Neural cell (in vitro differentiated cells): ENCODE measurements at regions not wholly inside any gene's neighbourhood (a gene's known extent, or its start where the extent isn't known, plus 50 kb on each side); places are given as distances from the start of the nearest gene placed in this dataset.

Experiments used
- H2AFZ ChIP-seq: fragments of 200-600, 300-800 bp; sonication (generic), shearing (Covaris generic); 2 replicates; pipeline ENCODE4 v1.6.0; 2014; ENCODE audit warnings: low read depth, mild to moderate bottlenecking, antibody characterized with exemption, low read length, moderate library complexity
- H3F3A ChIP-seq: fragments of 200-600 bp; shearing (Covaris generic); 2 replicates; pipeline ENCODE4 v1.6.1; 2016; ENCODE audit warnings: mild to moderate bottlenecking, moderate library complexity, mixed read lengths, antibody characterized with exemption, low read length; ENCODE audit not compliant: insufficient read depth, poor library complexity, severe bottlenecking
- H3K27ac ChIP-seq: fragments of 200-600, 300-800 bp; sonication (generic), shearing (Covaris generic); 2 replicates; pipeline ENCODE4 v1.5.1; 2014; ENCODE audit warnings: mild to moderate bottlenecking, low read length, moderate library complexity
- H3K27me3 ChIP-seq: fragments of 300-800, 200-600 bp; sonication (generic), shearing (Covaris generic); 2 replicates; pipeline ENCODE4 v1.6.0; 2014; ENCODE audit warnings: mild to moderate bottlenecking, low read depth, low read length, moderate library complexity; ENCODE audit not compliant: insufficient read depth
- H3K36me3 ChIP-seq: fragments of 300-800, 200-600 bp; sonication (generic), shearing (Covaris generic); 2 replicates; pipeline ENCODE4 v1.5.1; 2014; ENCODE audit warnings: mild to moderate bottlenecking, antibody characterized with exemption, low read length, moderate library complexity; ENCODE audit not compliant: insufficient read depth
- H3K4me2 ChIP-seq: fragments of 300-800, 200-600 bp; sonication (generic), shearing (Covaris generic); 2 replicates; pipeline ENCODE4 v1.6.0; 2014; ENCODE audit warnings: mild to moderate bottlenecking, low read length
- H3K4me3 ChIP-seq: fragments of 300-800, 200-600 bp; sonication (generic), shearing (Covaris generic); 2 replicates; pipeline ENCODE4 v1.5.1; 2014; ENCODE audit warnings: mild to moderate bottlenecking, low read length, moderate library complexity
- H3K79me2 ChIP-seq: fragments of 200-600 bp; shearing (Covaris generic); replicated peaks from 2 replicates; pipeline ENCODE4 v1.6.0; 2014; ENCODE audit warnings: mild to moderate bottlenecking, low read length, moderate library complexity; ENCODE audit not compliant: insufficient read depth
- H3K9ac ChIP-seq: fragments of 300-800, 200-600 bp; sonication (generic), shearing (Covaris generic); 2 replicates; pipeline ENCODE4 v1.6.1; 2016; ENCODE audit warnings: mild to moderate bottlenecking, low read length, mixed read lengths
- H3K9me2 ChIP-seq: fragments of 200-600 bp; shearing (Covaris generic); 2 replicates; pipeline ENCODE4 v1.6.1; 2016; ENCODE audit warnings: mild to moderate bottlenecking, low read length, mixed read lengths; ENCODE audit not compliant: insufficient read depth
- H3K9me3 ChIP-seq: fragments of 200-600, 300-800 bp; sonication (generic), shearing (Covaris generic); 2 replicates; pipeline ENCODE4 v1.6.1; 2016; ENCODE audit warnings: mild to moderate bottlenecking, mixed run types, low read length, moderate library complexity, mixed read lengths
- H4K20me1 ChIP-seq: fragments of 200-600 bp; shearing (Covaris generic); 2 replicates; pipeline ENCODE4 v1.6.1; 2016; ENCODE audit warnings: mild to moderate bottlenecking, mixed run types; ENCODE audit not compliant: insufficient read depth
- EP300 ChIP-seq: fragments of 450-650 bp; conservative IDR thresholded peaks from 2 replicates; pipeline ENCODE4 v1.6.1; 2014; ENCODE audit warnings: antibody characterized with exemption, mild to moderate bottlenecking, moderate library complexity; ENCODE audit not compliant: poor library complexity, severe bottlenecking
- EZH2 ChIP-seq: fragments of 200-600, 300-800 bp; shearing (Covaris generic), sonication (generic); IDR thresholded peaks from 2 replicates; pipeline ENCODE4 v1.6.1; 2014; ENCODE audit warnings: antibody characterized with exemption, low read length, borderline replicate concordance, mild to moderate bottlenecking; ENCODE audit not compliant: insufficient read depth, poor library complexity, severe bottlenecking
- MXI1 ChIP-seq: fragments of 450-650 bp; conservative IDR thresholded peaks from 2 replicates; pipeline ENCODE4 v1.6.1; 2014; ENCODE audit warnings: antibody characterized with exemption, mild to moderate bottlenecking; ENCODE audit not compliant: poor library complexity, severe bottlenecking
- POLR2AphosphoS5 ChIP-seq: IDR thresholded peaks from 2 replicates; pipeline ENCODE4 v1.6.1; 2012
- RAD21 ChIP-seq: fragments of 450-650 bp; conservative IDR thresholded peaks from 2 replicates; pipeline ENCODE4 v1.6.1; 2014; ENCODE audit warnings: antibody characterized with exemption, mild to moderate bottlenecking, moderate library complexity
- SMC3 ChIP-seq: fragments of 450-650 bp; conservative IDR thresholded peaks from 2 replicates; pipeline ENCODE4 v1.6.1; 2014; ENCODE audit warnings: antibody characterized with exemption, mild to moderate bottlenecking, moderate library complexity; ENCODE audit not compliant: poor library complexity
- TAF1 ChIP-seq: IDR thresholded peaks from 2 replicates; pipeline ENCODE4 v1.6.1; 2012; ENCODE audit warnings: low read depth
- TF ChIP-seq, protein P1 (sequence below): fragments of 450-650 bp; IDR thresholded peaks from 2 replicates; pipeline ENCODE4 v1.5.1; 2014; ENCODE audit warnings: antibody characterized with exemption, mild to moderate bottlenecking, moderate library complexity; ENCODE audit not compliant: poor library complexity, severe bottlenecking
- TF ChIP-seq, protein P2 (sequence below): IDR thresholded peaks from 2 replicates; pipeline ENCODE4 v1.6.1; 2012; ENCODE audit warnings: borderline replicate concordance

DNA sequence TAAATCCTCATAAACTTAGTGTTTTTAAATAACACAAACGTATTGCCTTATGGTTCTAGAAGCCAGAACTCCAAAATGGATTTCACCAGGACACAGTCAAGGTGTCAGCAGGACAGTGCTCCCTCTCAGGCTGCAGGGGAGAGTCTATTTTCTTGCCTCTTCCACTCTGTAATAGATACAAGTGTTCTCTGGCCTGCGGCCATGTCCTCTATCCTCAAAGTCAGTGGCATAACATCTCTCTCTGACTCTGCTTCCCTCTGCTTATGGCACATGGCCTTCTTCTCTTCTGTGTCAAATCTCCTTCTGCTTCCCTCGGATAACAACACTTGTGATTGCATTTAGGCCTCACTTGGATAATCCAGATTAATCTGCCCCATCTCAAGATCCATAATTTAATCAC lies 129.4 kb upstream of the OR13F1 start:
- H3K27me3 ChIP-seq = no peaks in the 10 kb centered on the region
- no peaks in the 10 kb centered on the region for H3F3A ChIP-seq
- no peak for TF ChIP-seq RAD21
- no peak for TF ChIP-seq MXI1
- TF ChIP-seq, protein P1, sequence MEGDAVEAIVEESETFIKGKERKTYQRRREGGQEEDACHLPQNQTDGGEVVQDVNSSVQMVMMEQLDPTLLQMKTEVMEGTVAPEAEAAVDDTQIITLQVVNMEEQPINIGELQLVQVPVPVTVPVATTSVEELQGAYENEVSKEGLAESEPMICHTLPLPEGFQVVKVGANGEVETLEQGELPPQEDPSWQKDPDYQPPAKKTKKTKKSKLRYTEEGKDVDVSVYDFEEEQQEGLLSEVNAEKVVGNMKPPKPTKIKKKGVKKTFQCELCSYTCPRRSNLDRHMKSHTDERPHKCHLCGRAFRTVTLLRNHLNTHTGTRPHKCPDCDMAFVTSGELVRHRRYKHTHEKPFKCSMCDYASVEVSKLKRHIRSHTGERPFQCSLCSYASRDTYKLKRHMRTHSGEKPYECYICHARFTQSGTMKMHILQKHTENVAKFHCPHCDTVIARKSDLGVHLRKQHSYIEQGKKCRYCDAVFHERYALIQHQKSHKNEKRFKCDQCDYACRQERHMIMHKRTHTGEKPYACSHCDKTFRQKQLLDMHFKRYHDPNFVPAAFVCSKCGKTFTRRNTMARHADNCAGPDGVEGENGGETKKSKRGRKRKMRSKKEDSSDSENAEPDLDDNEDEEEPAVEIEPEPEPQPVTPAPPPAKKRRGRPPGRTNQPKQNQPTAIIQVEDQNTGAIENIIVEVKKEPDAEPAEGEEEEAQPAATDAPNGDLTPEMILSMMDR = no peak
- TF ChIP-seq SMC3 = no peak
- no peak for TF ChIP-seq TAF1
- no peak for TF ChIP-seq POLR2AphosphoS5
- no peak overlapping the region for H3K9ac ChIP-seq
- no peak overlapping the region for H3K27ac ChIP-seq
- H3K79me2 ChIP-seq = no peaks in the 10 kb centered on the region
- H2AFZ ChIP-seq = no peak overlapping the region
- H3K4me2 ChIP-seq = no peak overlapping the region
- H3K9me3 ChIP-seq = no peaks in the 10 kb centered on the region
- no peak overlapping the region for H3K4me3 ChIP-seq
- no peaks in the 10 kb centered on the region for H3K9me2 ChIP-seq
- H3K36me3 ChIP-seq = no peaks in the 10 kb centered on the region
- H4K20me1 ChIP-seq = no peaks in the 10 kb centered on the region

DNA sequence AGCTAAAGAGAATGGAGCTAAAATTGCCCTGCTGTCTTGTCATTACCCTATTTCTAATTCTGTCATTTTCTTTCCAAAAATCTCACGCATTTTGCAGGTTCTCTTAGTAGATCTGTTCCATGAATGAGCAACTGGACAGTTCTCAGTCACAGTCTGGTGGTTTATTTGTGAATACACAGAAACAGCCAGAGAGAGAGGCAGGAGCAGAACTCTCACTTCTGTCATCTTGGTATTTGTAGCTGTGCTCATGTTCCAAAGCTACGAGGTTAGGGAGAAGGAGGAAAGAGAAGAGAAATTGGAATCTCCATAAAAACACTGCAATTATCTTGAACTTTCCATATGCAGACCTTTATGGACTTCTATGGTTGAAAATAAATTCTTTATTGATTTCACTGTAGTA lies 118.0 kb upstream of the OR13F1 start:
- H3K79me2 ChIP-seq = no peaks in the 10 kb centered on the region
- H3K4me2 ChIP-seq = no peak overlapping the region
- H3K27ac ChIP-seq = no peak overlapping the region
- no peaks in the 10 kb centered on the region for H3K27me3 ChIP-seq
- no peak overlapping the region for H2AFZ ChIP-seq
- no peak overlapping the region for H3K4me3 ChIP-seq
- no peaks in the 10 kb centered on the region for H3K9me3 ChIP-seq
- no peaks in the 10 kb centered on the region for H3K9me2 ChIP-seq
- H4K20me1 ChIP-seq = no peaks in the 10 kb centered on the region
- no peak overlapping the region for H3K9ac ChIP-seq
- no peaks in the 10 kb centered on the region for H3F3A ChIP-seq
- TF ChIP-seq POLR2AphosphoS5 (no peak), RAD21 (no peak), EP300 (no peak), EZH2 (no peak), SMC3 (no peak), TAF1 (no peak)
- TF ChIP-seq, protein P1 = no peak
- TF ChIP-seq, protein P2, sequence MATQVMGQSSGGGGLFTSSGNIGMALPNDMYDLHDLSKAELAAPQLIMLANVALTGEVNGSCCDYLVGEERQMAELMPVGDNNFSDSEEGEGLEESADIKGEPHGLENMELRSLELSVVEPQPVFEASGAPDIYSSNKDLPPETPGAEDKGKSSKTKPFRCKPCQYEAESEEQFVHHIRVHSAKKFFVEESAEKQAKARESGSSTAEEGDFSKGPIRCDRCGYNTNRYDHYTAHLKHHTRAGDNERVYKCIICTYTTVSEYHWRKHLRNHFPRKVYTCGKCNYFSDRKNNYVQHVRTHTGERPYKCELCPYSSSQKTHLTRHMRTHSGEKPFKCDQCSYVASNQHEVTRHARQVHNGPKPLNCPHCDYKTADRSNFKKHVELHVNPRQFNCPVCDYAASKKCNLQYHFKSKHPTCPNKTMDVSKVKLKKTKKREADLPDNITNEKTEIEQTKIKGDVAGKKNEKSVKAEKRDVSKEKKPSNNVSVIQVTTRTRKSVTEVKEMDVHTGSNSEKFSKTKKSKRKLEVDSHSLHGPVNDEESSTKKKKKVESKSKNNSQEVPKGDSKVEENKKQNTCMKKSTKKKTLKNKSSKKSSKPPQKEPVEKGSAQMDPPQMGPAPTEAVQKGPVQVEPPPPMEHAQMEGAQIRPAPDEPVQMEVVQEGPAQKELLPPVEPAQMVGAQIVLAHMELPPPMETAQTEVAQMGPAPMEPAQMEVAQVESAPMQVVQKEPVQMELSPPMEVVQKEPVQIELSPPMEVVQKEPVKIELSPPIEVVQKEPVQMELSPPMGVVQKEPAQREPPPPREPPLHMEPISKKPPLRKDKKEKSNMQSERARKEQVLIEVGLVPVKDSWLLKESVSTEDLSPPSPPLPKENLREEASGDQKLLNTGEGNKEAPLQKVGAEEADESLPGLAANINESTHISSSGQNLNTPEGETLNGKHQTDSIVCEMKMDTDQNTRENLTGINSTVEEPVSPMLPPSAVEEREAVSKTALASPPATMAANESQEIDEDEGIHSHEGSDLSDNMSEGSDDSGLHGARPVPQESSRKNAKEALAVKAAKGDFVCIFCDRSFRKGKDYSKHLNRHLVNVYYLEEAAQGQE = no peak
- no peaks in the 10 kb centered on the region for H3K36me3 ChIP-seq
